ENCODE measurements at regions not wholly inside any gene's neighbourhood (a gene's known extent, or its start where the extent isn't known, plus 50 kb on each side); places are given as distances from the start of the nearest gene placed in this dataset.

DNA sequence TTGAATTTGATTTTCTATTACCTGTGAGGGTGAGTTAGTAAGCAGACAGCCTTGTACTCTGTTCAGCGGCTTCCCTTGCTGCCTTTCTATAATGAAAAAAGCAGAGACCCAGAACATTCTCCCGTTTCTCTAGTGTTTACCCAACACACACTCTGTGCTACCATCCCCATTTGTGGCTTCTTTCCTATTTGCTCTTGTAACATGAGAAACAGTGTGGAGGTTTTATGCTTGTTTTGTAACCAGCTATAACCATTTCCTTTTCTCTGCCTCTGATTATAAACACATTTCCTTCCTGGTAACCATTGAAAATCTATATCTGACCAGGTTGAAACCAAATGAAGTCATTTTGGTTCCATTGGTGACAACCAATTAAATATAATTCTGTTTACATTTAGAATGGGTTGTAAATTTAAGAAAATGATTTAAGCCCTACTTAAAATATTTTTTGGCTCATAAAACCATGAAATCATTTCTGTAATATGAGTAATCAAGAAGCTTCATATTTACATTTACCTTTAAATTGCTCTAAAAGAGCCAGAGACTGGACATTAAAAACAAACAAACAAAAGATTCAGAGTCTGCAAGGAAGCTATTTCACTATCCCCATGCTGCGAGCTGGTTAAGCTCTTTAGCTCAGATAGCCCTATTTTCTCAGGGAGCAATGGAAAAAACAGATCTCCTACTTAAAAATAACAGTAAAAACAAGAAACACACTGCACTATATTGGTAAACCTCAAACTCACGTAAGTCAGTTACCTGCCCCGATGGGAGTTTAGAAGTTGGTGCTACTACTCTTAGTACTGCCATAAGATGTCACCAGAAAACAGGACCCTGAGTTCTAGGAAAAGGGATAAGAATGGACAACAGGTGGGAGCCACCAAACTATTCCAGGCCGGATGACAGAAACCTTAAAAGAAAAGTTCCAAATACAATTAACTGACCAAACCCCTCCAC, 206.5 kb upstream of the EEA1 start:
- DNase-seq: no peak

GRCh38 chr12:93136253-93137055, 207.4 kb upstream of the EEA1 start:
- DNase-seq: no peak

DNA sequence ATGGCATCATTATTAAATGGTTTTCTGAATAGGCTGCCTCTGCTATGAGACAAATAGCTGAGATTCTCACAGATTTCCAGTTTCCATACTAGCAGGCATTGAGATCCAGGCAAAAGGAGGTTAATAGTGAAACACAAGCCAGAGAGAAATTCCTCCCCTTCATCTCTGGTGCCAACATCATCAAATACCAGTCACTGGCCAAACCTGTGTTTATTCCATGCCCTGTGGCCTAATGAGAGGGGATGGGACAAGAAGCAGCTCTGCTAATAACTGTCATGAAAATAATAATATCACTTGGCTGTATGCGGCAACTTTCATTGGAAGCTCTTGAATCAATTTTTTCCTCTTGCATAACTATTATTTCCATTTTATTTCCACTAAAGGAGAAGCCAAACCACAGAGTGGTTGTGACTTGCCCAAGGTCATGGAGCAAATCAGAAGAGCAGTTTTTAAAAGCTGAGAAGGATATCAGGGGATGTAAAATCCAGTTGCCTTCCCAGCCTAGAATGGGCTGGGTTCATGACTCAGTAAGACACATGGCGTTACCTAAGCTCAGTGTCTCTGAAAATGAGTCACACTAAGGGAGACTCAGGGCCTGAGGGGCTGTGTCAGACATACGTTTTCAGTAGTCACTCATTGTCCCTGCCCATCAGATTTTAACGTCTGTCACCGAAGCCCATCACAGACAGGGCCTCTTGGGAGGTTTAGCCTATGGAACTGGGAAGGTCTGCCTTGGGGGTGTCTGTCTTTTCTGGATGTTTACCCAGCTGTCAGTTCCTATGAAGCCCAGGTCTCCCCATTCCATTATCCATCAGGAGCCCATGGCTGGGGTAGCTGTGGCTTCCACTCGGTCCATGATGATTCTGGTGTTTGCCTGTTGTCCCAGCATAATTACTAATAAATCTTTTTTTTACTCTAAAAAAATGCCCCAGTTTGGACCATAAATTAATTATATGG, 208.8 kb upstream of the EEA1 start:
- no peak for DNase-seq

GRCh38 chr12:93139028-93139665, 210.1 kb upstream of the EEA1 start:
- DNase-seq: no peak

DNA sequence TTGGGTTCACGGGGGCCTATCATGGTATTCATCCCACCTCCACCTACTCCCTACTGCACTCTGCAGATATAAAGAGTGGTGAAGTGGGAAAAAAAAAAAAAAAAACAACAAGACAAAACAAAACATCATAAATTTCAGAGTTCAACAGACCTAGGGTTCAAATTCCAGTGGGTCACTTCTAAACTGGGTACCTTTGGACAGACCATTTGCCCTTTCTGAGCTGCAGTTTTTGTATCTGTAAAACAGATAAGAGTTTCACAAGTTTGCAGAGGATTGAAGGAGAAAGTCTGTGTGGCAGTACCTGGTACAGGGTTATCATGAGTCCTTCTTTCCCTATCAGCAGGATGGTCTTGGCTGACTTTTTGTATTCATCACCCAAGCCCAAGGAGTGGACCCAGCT, 211.2 kb upstream of the EEA1 start:
- no peak for DNase-seq

GRCh38 chr12:93140801-93141200, 211.7 kb upstream of the EEA1 start:
- DNase-seq: no peak

GRCh38 chr12:93142881-93143280, 213.8 kb upstream of the EEA1 start:
- DNase-seq: no peak

DNA sequence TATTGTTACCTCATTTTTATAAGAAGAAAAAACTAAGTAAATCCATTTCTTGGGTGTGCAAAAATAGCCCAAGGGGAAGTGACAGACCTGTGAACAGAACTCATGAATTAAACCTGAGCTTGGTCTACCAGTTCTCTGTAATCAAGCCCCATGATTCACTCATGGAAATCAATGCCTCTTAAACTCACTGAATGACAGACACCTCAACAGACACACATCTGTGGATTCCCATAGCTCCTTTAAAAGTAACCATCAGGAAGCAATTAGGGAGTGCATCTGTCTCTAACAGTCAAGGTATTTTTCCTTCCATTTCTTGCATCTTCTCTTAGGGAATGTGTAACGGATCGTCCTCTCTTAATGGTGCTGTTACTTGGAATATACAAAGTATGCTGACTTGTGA, 215.0 kb upstream of the EEA1 start:
- DNase-seq: no peak

DNA sequence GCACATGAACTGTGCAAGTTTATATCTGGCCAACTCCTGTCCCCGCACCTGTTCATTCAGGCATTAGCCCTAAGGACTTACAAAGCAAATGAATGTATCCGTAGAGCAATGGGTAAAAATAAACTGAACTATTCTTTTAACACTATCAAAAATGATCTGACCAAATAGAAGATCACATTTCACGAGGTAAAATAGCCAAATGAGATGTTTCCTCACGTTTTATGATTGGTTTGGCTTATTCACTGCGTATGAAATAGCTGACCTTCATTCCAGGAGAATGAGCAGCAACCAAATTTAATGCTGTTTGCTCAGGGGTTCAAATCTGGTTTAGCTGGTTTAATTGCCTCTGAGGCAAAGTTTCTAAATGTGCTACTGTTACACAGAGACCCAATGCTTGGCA, 216.0 kb upstream of the EEA1 start:
- no peak for DNase-seq

- no peak for DNase-seq
Observed at GRCh38 chr12:93146263-93146939, 217.3 kb upstream of the EEA1 start.

- DNase-seq: no peak
Observed at GRCh38 chr12:93146970-93147369, 217.9 kb upstream of the EEA1 start.

- DNase-seq: no peak
Observed at GRCh38 chr12:93148412-93148811, 219.3 kb upstream of the EEA1 start.

DNA sequence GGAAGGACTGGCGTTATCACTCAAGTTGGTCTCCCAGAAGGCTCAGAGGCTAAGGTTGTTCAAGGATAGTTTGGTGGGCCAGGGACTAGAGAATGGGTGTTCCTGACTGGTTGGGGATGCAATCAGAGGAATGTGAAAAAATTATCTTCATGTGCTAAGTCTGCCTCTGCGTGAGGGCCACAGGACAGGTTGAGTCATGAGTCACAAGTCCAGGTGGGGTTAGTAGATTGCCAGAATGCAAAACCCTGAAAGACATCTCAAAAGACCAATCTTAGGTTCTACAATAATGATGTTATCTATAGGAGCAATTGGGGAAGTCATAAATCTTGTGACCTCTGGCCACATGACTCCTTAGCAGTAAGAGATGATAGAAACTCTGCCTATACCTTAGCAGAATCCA, 220.1 kb upstream of the EEA1 start:
- DNase-seq: no peak

DNA sequence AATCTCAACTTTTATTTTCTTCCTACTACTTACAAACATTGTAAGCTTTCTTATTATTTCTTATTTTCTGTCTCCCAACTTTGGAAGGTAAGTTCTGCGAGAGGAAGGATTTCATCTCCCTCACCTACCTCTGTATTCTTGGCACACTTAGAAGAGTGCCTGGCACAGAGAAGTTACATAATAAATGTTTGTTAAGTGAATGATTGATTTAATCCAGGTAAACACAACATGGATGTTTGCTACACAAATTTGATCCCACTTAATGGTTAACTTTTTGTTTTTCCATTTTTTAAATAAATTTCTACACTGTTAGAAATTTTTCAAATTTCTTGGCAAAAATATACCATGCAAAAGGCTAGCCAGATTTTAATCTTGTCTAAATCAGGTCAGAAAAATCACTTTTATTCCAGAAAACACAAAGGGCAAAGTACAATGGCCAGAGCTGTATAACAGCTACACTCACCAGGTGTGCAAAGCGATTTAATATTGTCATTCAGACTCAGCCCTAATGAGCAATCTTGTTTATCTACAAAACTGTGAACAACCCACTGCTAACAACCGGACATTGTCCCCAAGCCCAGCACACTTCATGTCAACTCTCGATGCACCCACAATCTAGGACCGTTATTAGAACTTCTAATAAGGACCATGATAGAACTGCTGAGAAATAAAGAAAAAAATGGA, 222.1 kb upstream of the EEA1 start:
- DNase-seq: no peak

- no peak for DNase-seq
Observed at GRCh38 chr12:93152617-93153016, 223.5 kb upstream of the EEA1 start.

DNA sequence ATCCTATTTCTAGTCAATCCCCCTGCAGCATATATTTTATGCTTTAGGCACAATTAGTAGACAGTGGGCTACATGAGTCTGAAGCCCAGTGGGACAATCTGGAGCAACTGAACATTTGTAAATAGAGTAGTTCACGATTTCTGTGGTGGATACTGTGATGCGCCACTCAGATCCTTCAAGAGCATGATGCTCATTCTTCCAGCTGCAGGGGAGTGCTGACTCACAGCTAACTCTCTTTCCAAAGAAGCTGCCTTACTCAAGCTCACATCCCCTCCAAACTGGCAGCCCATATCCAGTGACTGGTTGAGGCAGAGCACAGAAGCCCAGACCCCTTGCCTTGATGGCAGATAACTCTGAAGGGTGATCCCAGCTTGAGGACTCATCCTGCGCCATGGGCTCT, 224.2 kb upstream of the EEA1 start:
- no peak for DNase-seq

DNA sequence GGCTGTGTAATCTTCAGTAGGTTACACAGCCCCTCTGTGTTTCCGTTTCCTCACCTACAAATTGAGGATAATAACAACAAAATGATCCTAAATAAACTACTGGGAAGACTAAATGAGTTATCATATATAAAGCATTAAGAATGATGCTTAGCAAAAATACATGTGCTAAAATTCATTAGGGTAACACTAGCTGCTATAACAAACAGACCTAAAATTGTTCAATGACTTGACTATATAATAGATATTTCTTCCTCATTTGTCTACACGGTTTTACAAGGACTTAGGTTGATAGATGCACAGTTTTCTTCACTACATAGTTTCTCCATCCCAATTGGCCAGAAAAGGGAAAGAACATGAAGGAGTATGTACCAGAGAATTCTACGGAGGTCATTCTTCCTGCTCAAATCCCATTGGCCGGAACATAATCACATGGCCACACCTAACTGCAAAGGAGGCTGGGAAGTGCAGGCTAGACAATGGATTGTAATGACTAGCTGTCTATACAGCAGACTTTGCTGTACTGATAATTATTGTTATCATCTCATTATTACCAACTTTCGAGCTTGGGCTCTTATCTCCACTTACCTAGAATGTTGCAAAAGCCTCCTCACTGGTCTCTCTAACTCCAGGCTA, 223.5 kb upstream of the NUDT4 start:
- no peak for DNase-seq

DNA sequence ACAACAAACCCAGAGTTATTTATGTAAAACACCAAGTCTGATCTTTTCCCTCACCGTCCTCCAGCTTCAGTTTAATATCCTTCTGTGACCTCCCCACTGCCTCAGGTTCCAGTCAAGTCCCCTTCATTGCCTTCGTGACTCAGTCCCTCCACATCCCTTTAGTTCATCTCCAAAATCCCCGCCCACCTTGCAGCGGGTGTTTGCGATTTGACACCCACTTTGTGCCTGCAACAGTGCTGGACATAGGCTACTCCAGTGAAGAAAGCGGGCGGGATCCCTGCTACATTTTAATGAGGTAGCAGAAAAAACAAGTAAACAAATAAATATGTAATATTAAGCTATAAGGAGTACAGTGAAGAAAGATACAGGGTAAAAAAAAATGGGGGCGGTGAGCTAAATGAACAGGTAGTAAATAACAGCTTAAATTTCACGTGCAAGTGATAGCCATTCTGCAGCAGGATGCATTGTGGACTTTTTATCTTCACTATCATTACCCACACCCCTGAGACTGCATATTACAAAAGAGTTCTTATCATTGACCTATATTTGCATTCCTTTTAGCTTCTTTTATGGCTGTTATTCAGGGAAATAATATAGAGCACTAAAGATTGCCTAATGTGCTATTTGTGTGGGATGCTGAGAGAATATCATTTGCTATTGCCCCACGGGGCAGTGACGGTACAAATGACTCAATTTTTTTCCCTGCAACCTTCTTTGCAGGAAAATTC, 222.8 kb upstream of the NUDT4 start:
- DNase-seq: no peak

GRCh38 chr12:93156086-93156716, 221.5 kb upstream of the NUDT4 start:
- DNase-seq: no peak

Data from activated CD4-positive, alpha-beta T cell treated with anti-CD3 and anti-CD28 coated beads, Interleukin-2, amount 50 U/mL, for 1 hour (primary cell).